Loucy (cell line): ENCODE measurements at regions not wholly inside any gene's neighbourhood (a gene's known extent, or its start where the extent isn't known, plus 50 kb on each side); places are given as distances from the start of the nearest gene placed in this dataset.

ENCODE experiments used
- H2AFZ ChIP-seq: fragments of 200-600 bp; sonication (generic); 2 replicates; pipeline ENCODE4 v1.6.0; 2016; ENCODE audit warnings: antibody characterized with exemption, mild to moderate bottlenecking, low read length, moderate library complexity
- H3F3A ChIP-seq: fragments of 200-600 bp; 2 replicates; pipeline ENCODE4 v1.6.0; 2016; ENCODE audit warnings: antibody characterized with exemption, low read depth, mild to moderate bottlenecking
- H3K27me3 ChIP-seq: fragments of 200-600 bp; sonication (generic); 2 replicates; pipeline ENCODE4 v1.6.1; 2014; ENCODE audit warnings: low read length, mild to moderate bottlenecking; ENCODE audit not compliant: insufficient read depth, poor library complexity, severe bottlenecking
- H3K36me3 ChIP-seq: fragments of 200-600 bp; sonication (generic); 2 replicates; pipeline ENCODE4 v1.6.1; 2016; ENCODE audit warnings: low read length; ENCODE audit not compliant: insufficient read depth
- H3K4me1 ChIP-seq: fragments of 200-600 bp; sonication (generic); 2 replicates; pipeline ENCODE4 v1.5.1; 2014; ENCODE audit warnings: low read length, mild to moderate bottlenecking; ENCODE audit not compliant: insufficient read depth, poor library complexity, severe bottlenecking
- H3K4me2 ChIP-seq: fragments of 200-600 bp; sonication (generic); 2 replicates; pipeline ENCODE4 v1.6.0; 2014; ENCODE audit warnings: antibody characterized with exemption, low read length, low read depth, mild to moderate bottlenecking; ENCODE audit not compliant: poor library complexity, severe bottlenecking
- H3K4me3 ChIP-seq: fragments of 200-600 bp; sonication (generic); 2 replicates; pipeline ENCODE4 v1.5.1; 2014; ENCODE audit warnings: low read length, mild to moderate bottlenecking, mixed read lengths; ENCODE audit not compliant: poor library complexity, severe bottlenecking
- H3K79me2 ChIP-seq: fragments of 200-600 bp; sonication (generic); 2 replicates; pipeline ENCODE4 v1.6.1; 2014; ENCODE audit warnings: low read length; ENCODE audit not compliant: insufficient read depth
- H3K9ac ChIP-seq: fragments of 200-600 bp; sonication (generic); 2 replicates; pipeline ENCODE4 v1.6.0; 2014; ENCODE audit warnings: mild to moderate bottlenecking, low read depth, low read length, moderate library complexity; ENCODE audit not compliant: poor library complexity, severe bottlenecking
- H3K9me2 ChIP-seq: fragments of 200-600 bp; sonication (generic); replicated peaks from 2 replicates; pipeline ENCODE4 v1.6.1; 2016; ENCODE audit warnings: low read depth, low read length, mixed read lengths
- H3K9me3 ChIP-seq: fragments of 200-600 bp; sonication (generic); 2 replicates; pipeline ENCODE4 v1.6.1; 2014; ENCODE audit warnings: mild to moderate bottlenecking, antibody characterized with exemption, low read length, low read depth; ENCODE audit not compliant: insufficient read depth
- H4K20me1 ChIP-seq: fragments of 200-600 bp; sonication (generic); 2 replicates; pipeline ENCODE4 v1.6.0; 2014; ENCODE audit warnings: antibody characterized with exemption, low read length, mild to moderate bottlenecking; ENCODE audit not compliant: insufficient read depth, poor library complexity, severe bottlenecking
- EZH2phosphoT487 ChIP-seq: fragments of 200-600 bp; IDR thresholded peaks from 2 replicates; pipeline ENCODE4 v1.6.1; 2018; ENCODE audit warnings: antibody characterized with exemption, mild to moderate bottlenecking, moderate library complexity, borderline replicate concordance
- TF ChIP-seq, protein P1 (sequence below): fragments of 200-600 bp; sonication (generic); conservative IDR thresholded peaks from 2 replicates; pipeline ENCODE4 v1.5.1; 2014; ENCODE audit warnings: mild to moderate bottlenecking, antibody characterized with exemption, low read length

DNA sequence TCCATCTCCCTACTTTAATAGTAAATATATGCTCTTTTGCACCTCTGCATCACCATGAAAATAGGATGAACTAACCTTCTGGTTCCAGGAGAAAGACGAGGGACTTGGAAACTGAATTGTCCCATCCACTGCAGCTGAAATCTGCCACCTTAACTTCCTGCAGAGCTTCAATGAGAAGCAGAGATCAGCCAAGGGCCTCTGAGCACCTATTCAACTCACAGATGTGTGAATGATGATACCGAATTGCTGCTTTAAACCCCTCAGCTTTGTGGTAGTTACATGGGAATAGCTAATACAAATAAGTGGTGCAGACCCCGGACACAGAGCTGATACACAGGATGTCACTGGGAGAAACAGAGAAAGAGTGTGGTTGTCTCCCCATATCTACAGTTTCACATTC lies 616.8 kb downstream of the NCAM2 start:
- Histone ChIP-seq H3K9me3 (no peaks in the 10 kb centered on the region), H3K79me2 (no peaks in the 10 kb centered on the region), H3F3A (no peaks in the 10 kb centered on the region), H3K27me3 (no peaks in the 10 kb centered on the region), H3K9ac (no peak overlapping the region), H3K4me1 (no peaks in the 10 kb centered on the region), H2AFZ (no peak overlapping the region), H3K4me3 (no peak overlapping the region), H4K20me1 (no peaks in the 10 kb centered on the region), H3K9me2 (no peaks in the 10 kb centered on the region), H3K36me3 (no peaks in the 10 kb centered on the region), H3K4me2 (no peak overlapping the region)
- TF ChIP-seq EZH2phosphoT487: no peak
- TF ChIP-seq, protein P1, sequence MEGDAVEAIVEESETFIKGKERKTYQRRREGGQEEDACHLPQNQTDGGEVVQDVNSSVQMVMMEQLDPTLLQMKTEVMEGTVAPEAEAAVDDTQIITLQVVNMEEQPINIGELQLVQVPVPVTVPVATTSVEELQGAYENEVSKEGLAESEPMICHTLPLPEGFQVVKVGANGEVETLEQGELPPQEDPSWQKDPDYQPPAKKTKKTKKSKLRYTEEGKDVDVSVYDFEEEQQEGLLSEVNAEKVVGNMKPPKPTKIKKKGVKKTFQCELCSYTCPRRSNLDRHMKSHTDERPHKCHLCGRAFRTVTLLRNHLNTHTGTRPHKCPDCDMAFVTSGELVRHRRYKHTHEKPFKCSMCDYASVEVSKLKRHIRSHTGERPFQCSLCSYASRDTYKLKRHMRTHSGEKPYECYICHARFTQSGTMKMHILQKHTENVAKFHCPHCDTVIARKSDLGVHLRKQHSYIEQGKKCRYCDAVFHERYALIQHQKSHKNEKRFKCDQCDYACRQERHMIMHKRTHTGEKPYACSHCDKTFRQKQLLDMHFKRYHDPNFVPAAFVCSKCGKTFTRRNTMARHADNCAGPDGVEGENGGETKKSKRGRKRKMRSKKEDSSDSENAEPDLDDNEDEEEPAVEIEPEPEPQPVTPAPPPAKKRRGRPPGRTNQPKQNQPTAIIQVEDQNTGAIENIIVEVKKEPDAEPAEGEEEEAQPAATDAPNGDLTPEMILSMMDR: no peak

DNA sequence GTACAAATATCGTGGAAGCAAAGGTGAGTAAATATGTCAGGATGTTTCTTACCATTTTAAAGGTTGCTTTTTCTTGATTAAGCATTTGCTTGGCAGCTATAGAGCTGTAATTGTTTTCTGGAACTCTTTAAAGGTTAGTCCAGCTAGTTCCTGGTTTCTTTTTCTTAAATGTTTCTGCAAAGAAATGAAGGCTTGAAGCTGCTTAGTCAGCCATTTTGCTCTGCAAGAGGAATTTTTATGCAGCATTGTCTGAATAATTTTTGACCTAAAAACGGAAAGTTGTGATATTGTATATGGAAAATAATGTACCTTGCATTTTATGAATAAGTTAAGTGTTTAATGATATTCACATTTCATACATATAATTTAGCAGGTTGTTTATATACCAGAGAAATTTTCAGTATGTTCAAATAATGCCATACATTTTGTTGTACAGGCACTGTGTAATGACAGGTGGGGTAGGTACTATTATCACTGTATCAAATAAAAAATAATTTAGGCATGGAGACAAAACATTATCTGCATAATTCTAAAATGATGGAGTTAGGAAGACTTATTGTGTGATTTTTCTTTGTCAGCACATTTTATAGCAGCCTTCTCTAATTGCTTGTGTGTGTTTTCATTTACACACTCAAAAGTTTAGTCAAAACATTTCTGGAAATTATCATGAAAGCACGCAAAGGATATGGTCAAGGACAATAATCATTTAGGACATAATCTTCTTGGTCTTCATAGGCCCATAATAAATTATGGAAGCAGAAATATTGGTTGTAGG lies 624.4 kb downstream of the NCAM2 start:
- no peaks in the 10 kb centered on the region for H3K27me3 ChIP-seq
- H3K79me2 ChIP-seq: no peaks in the 10 kb centered on the region
- H2AFZ ChIP-seq: no peak overlapping the region
- H3F3A ChIP-seq: no peaks in the 10 kb centered on the region
- H4K20me1 ChIP-seq: no peaks in the 10 kb centered on the region
- no peaks in the 10 kb centered on the region for H3K9me3 ChIP-seq
- TF ChIP-seq, protein P1: no peak
- TF ChIP-seq EZH2phosphoT487: no peak
- no peaks in the 10 kb centered on the region for H3K9me2 ChIP-seq
- no peak overlapping the region for H3K9ac ChIP-seq
- H3K36me3 ChIP-seq: no peaks in the 10 kb centered on the region
- no peaks in the 10 kb centered on the region for H3K4me1 ChIP-seq
- H3K4me2 ChIP-seq: no peak overlapping the region
- H3K4me3 ChIP-seq: no peak overlapping the region

DNA sequence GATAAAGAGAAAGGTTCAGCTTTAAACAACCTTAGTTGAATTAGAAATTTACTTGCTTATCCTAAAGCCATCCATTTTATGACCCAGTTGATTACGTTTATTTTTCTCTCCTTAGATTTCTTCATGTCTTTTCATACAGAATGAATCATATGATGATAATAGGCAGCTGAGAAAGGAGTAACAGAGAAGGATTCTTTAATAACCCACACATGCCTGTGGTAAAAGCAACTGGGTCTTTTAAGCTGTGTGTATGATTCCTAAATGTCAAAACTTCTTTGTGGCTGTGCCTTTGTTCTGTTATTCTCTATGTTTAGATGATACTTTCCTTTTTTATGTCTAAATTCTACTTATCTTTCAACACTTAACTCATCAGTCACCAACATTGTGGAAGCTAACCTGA lies 626.5 kb downstream of the NCAM2 start:
- Histone ChIP-seq H3K79me2 (no peaks in the 10 kb centered on the region), H3F3A (no peaks in the 10 kb centered on the region), H3K36me3 (no peaks in the 10 kb centered on the region), H3K27me3 (no peaks in the 10 kb centered on the region), H4K20me1 (no peaks in the 10 kb centered on the region), H3K4me1 (no peaks in the 10 kb centered on the region), H3K9me3 (no peaks in the 10 kb centered on the region), H3K4me3 (no peak overlapping the region), H2AFZ (no peak overlapping the region), H3K4me2 (no peak overlapping the region), H3K9me2 (no peaks in the 10 kb centered on the region), H3K9ac (no peak overlapping the region)
- TF ChIP-seq EZH2phosphoT487: no peak
- TF ChIP-seq, protein P1: no peak
